HepG2 (cell line): ENCODE measurements at regions not wholly inside any gene's neighbourhood (a gene's known extent, or its start where the extent isn't known, plus 50 kb on each side); places are given as distances from the start of the nearest gene placed in this dataset.

Experiments
- ATAC-seq: fragments of 200-7000 bp; cut with Tn5 transposase; 3 replicates; pipeline ENCODE4 v1.9.1; 2020; ENCODE audit warnings: mild to moderate bottlenecking, moderate library complexity
- BruUV-seq: library from RNA; stranded (reverse); fragments of 400-500 nt; replicated peaks from 2 replicates; lab custom pipeline; 2021; lab: Mats Ljungman, UMichigan
- CTCF ChIA-PET: fragments of 300-600 bp; formaldehyde crosslinking; extraction: SDS; loops from one replicate; lab custom pipeline; 2021; ENCODE audit warnings: low total read pairs, inconsistent platforms, low intra/inter-chr PET ratio; lab: Yijun Ruan, JAX
- POLR2A ChIA-PET: fragments of 350-600 bp; sonication (Branson Sonifier 250); formaldehyde crosslinking; loops from one replicate; lab custom pipeline; 2020; ENCODE audit warnings: antibody characterized with exemption, inconsistent platforms; lab: Yijun Ruan, JAX
- DNase-seq: peaks from one replicate; pipeline ENCODE4 v3.0.0-alpha.2; 2015; ENCODE audit warnings: low spot score
- FAIRE-seq: peaks from 3 replicates; lab custom pipeline; 2011; peaks lifted over from hg19 to GRCh38; lab: Jason Lieb, UNC
- H2AFZ ChIP-seq: one replicate; pipeline ENCODE4 v1.6.1; 2011; ENCODE audit warnings: low read length, inconsistent platforms
- H3K27ac ChIP-seq: fragments of 300-600 bp; 3 replicates; pipeline ENCODE4 v1.8.0; 2011; ENCODE audit warnings: mixed run types, mild to moderate bottlenecking, mixed read lengths, low read length, inconsistent platforms; ENCODE audit not compliant: insufficient read depth; ENCODE audit errors: extremely low read length
- H3K27me3 ChIP-seq, 2 experiments: fragments of 200-600 bp in 1 of 2; 2 replicates in 1 of 2; 3 replicates in 1 of 2; pipeline versions ENCODE4 v1.6.0 to v1.8.0; 2011; ENCODE audit warnings: low read length in 2 of 2, mild to moderate bottlenecking in 2 of 2, moderate library complexity in 2 of 2, inconsistent platforms in 1 of 2; ENCODE audit not compliant: insufficient read depth in 2 of 2, control insufficient read depth in 1 of 2
- H3K36me3 ChIP-seq, 2 experiments: fragments of 200-600 bp in 1 of 2; replicated peaks in 1 of 2; 2 replicates in 1 of 2; 3 replicates in 1 of 2; pipeline versions ENCODE4 v1.5.1 to v1.8.0; 2011; ENCODE audit warnings: low read length in 2 of 2, inconsistent platforms in 1 of 2; ENCODE audit not compliant: insufficient read depth in 2 of 2, control insufficient read depth in 1 of 2
- H3K4me1 ChIP-seq: 2 replicates; pipeline ENCODE4 v1.5.1; 2012; ENCODE audit warnings: low read length, inconsistent platforms; ENCODE audit not compliant: insufficient read depth
- H3K4me2 ChIP-seq: 2 replicates; pipeline ENCODE4 v1.6.0; 2011; ENCODE audit warnings: low read depth, low read length, inconsistent platforms
- H3K4me3 ChIP-seq, 3 experiments: fragments of 200-600 bp in 1 of 3; sonication (generic), shearing (Covaris generic) in 1 of 3; replicated peaks in 1 of 3; 2 replicates each; pipeline ENCODE4 v1.5.1; 2011 to 2016; ENCODE audit warnings: low read length in 3 of 3, inconsistent platforms in 2 of 3, low read depth in 2 of 3, mild to moderate bottlenecking in 2 of 3, control low read depth in 1 of 3, mixed read lengths in 1 of 3; ENCODE audit not compliant: insufficient read depth in 1 of 3
- H3K79me2 ChIP-seq: one replicate; pipeline ENCODE4 v1.6.1; 2011; ENCODE audit warnings: low read length, inconsistent platforms; ENCODE audit not compliant: insufficient read depth
- H3K9ac ChIP-seq: 2 replicates; pipeline ENCODE4 v1.6.0; 2011; ENCODE audit warnings: mild to moderate bottlenecking, low read depth, low read length, inconsistent platforms; ENCODE audit not compliant: insufficient read depth
- H3K9me3 ChIP-seq: 2 replicates; pipeline ENCODE4 v1.5.1; 2012; ENCODE audit warnings: mild to moderate bottlenecking, low read length
- H4K20me1 ChIP-seq: 2 replicates; pipeline ENCODE4 v1.6.0; 2011; ENCODE audit warnings: inconsistent platforms, mild to moderate bottlenecking, low read length, moderate library complexity; ENCODE audit not compliant: insufficient read depth
- ARID5B ChIP-seq: IDR thresholded peaks from 2 replicates; pipeline ENCODE4 v1.4.0; 2020; ENCODE audit warnings: mild to moderate bottlenecking, missing genetic modification reagents
- E2F2 ChIP-seq: sonication (generic); formaldehyde crosslinking; IDR thresholded peaks from 2 replicates; pipeline ENCODE4 v1.4.0; 2020; ENCODE audit warnings: missing genetic modification reagents, borderline replicate concordance
- KIAA2018 ChIP-seq: sonication (generic); formaldehyde crosslinking; IDR thresholded peaks from 2 replicates; pipeline ENCODE4 v1.5.0; 2020; ENCODE audit warnings: mild to moderate bottlenecking, missing genetic modification reagents, borderline replicate concordance
- LBX2 ChIP-seq: sonication (generic); formaldehyde crosslinking; IDR thresholded peaks from 2 replicates; pipeline ENCODE4 v1.5.0; 2020; ENCODE audit warnings: missing genetic modification reagents, mild to moderate bottlenecking, borderline replicate concordance
- ONECUT2 ChIP-seq: sonication (generic); formaldehyde crosslinking; IDR thresholded peaks from 2 replicates; pipeline ENCODE4 v1.4.0; 2020; ENCODE audit warnings: missing genetic modification reagents
- POLR2G ChIP-seq: fragments of 200-400 bp; formaldehyde crosslinking; IDR thresholded peaks from 2 replicates; pipeline ENCODE4 v1.6.1; 2018; ENCODE audit warnings: mild to moderate bottlenecking, low read depth, low read length, moderate library complexity
- SIN3B ChIP-seq: fragments of 150-350 bp; IDR thresholded peaks from 2 replicates; pipeline ENCODE4 v1.6.1; 2014; ENCODE audit warnings: low read length
- ZNF33A ChIP-seq: sonication (generic); formaldehyde crosslinking; IDR thresholded peaks from 2 replicates; pipeline ENCODE4 v1.5.1; 2020; ENCODE audit warnings: missing genetic modification reagents, mild to moderate bottlenecking, moderate library complexity, borderline replicate concordance
- ZNF362 ChIP-seq: sonication (generic); formaldehyde crosslinking; IDR thresholded peaks from 2 replicates; pipeline ENCODE4 v1.4.0; 2020; ENCODE audit warnings: missing genetic modification reagents, mild to moderate bottlenecking, borderline replicate concordance
- ZNF547 ChIP-seq: sonication (generic); formaldehyde crosslinking; IDR thresholded peaks from 2 replicates; pipeline ENCODE4 v1.5.1; 2020; ENCODE audit warnings: mild to moderate bottlenecking, missing genetic modification reagents
- WGBS: methylation state at CpG from one replicate; pipeline ENCODE4 v1.1.6; 2017; ENCODE audit warnings: low lambda C conversion rate; 5-methylcytosine and 5-hydroxymethylcytosine counted together
- in situ Hi-C: cut with HindIII; loops from 2 replicates; pipeline ENCODE4 v1.10.0; 2017; ENCODE audit warnings: low pct_unique_long_range_greater_than_20kb; ENCODE audit not compliant: extremely low pct_ligation_motif_present
- intact Hi-C: fragments of 100-400 bp; cut with micrococcal nuclease; formaldehyde crosslinking; loops from one replicate; pipeline ENCODE4 v1.10.0; 2022; ENCODE audit not compliant: unreplicated experiment

GRCh38 chr12:62163368-62163767 is 96.8 kb upstream of the USP15 start:
- no peaks in the 10 kb centered on the region for H3K79me2 ChIP-seq
- H2AFZ ChIP-seq, result no peak overlapping the region
- FAIRE-seq (no peak), ATAC-seq (no peak), DNase-seq (no peak)
- in situ Hi-C loops, result no loop called here
- no peak overlapping the region for H3K27ac ChIP-seq
- 3% methylated on average over 1 of the region's 1 CpG for WGBS
- BruUV-seq, result no TSS peak
- no peak overlapping the region for H3K4me3 ChIP-seq
- H3K27me3 ChIP-seq, result no peaks in the 10 kb centered on the region
- H3K4me1 ChIP-seq, result no peaks in the 10 kb centered on the region
- no peak overlapping the region for H3K9ac ChIP-seq
- POLR2A ChIA-PET, result no interaction called here
- intact Hi-C loops, result no loop called here
- no peaks in the 10 kb centered on the region for H4K20me1 ChIP-seq
- CTCF ChIA-PET, result no interaction called here
- no peaks in the 10 kb centered on the region for H3K36me3 ChIP-seq
- no peaks in the 10 kb centered on the region for H3K9me3 ChIP-seq
- no peak overlapping the region for H3K4me2 ChIP-seq
- TF ChIP-seq ONECUT2 (CRISPR knock-in tag), result no peak
- no peak for TF ChIP-seq ARID5B (CRISPR knock-in tag)
- no peak for TF ChIP-seq LBX2
- TF ChIP-seq E2F2 (CRISPR knock-in tag), result no peak
- TF ChIP-seq SIN3B, result no peak
- no peak for TF ChIP-seq POLR2G
- TF ChIP-seq ZNF547 (CRISPR knock-in tag), result no peak
- no peak for TF ChIP-seq KIAA2018 (CRISPR knock-in tag)
- TF ChIP-seq ZNF362, result no peak
- TF ChIP-seq ZNF33A, result no peak
